ENCODE measurements at regions not wholly inside any gene's neighbourhood (a gene's known extent, or its start where the extent isn't known, plus 50 kb on each side); places are given as distances from the start of the nearest gene placed in this dataset.
"Not testable (repeated sequence)": the region's sequence is repeated elsewhere in the genome, so short reads cannot be mapped to it uniquely, and the experiment has no call there.

DNA sequence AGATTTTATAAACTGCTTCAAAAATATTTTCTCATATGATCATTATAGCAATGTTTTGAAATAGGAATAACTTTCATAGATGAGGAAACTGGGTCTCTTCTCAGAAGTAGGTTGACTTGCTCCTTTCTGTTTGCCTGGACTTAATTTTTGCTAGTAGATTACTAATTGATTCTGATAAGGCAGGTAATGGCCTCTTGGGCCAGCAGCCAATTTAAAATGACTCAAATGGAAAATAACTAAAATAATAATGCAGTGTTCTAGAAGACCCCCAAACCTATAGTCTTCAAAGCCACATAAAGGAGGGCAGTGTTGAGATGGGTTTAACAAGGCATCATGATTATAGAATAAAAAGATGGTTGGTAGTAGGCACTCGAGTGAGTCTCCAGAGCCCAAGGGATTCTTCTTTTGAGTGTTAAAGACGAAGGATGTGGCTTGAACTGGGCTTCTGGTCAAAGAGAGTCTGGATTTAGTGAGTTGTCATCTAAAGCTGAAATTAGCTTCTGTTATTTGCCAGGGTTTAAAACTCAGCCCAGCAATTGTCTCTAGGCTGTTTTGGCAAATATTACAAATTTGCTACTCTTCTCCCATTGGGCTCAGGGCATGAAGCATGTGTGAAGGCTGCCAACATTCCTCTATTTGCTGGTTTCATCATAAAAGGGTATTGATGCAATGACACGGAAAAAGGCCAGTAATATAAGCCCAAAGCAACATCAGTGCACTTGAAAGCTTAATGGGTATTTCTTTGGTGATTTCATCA is 297.1 kb upstream of the MEIS2 start:
- POLR2A ChIA-PET, result no interaction called here
- no peak for ATAC-seq

DNA sequence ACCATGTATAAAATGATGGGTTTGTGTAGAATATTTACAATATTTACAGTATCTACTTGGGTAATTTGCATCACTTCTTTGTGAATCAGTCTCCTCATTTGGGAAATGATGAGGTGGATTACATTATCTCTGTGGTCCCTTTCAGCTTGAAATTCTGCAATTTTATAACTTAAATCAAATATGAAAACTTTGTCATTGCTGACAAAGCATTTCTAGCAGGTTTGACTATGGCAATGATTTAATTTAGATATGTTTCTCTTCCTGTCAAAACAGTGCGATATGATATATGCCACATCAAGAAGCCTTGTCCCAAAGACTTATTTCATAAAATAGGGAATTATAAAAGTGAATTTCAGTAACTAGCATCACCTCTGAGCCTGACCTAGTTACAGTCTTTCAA is 315.8 kb upstream of the MEIS2 start:
- FAIRE-seq (no peak), ATAC-seq (no peak), DNase-seq (ENCODE audit: low read depth in 1 of 2, low spot score in 1 of 2) (no peak)
- CTCF ChIA-PET, result no interaction called here
- no peaks in the 10 kb centered on the region for H3K4me1 ChIP-seq
- no peak overlapping the region for H3K4me3 ChIP-seq
- WGBS (ENCODE audit: missing lambda C conversion rate), result 19% methylated on average over 1 of the region's 1 CpG
- H3K4me2 ChIP-seq, result no peak overlapping the region
- no peaks in the 10 kb centered on the region for H3K9me3 ChIP-seq
- TF ChIP-seq MAFK (IDR thresholded peaks at IDR 0.05; ENCODE audit: partially characterized antibody) (peak; percentile 47), CHD4 (IDR thresholded peaks at IDR 0.05; ENCODE audit: borderline replicate concordance) (no peak)
- no peak overlapping the region for H3K27ac ChIP-seq
- POLR2A ChIA-PET, result no interaction called here

More for the DNA sequence above, 297.1 kb upstream of the MEIS2 start:
- H3K4me2 ChIP-seq, result no peak overlapping the region
- no peaks in the 10 kb centered on the region for H3K9me3 ChIP-seq
- FAIRE-seq, result no peak
- no peaks in the 10 kb centered on the region for H3K4me1 ChIP-seq
- TF ChIP-seq, protein P1, sequence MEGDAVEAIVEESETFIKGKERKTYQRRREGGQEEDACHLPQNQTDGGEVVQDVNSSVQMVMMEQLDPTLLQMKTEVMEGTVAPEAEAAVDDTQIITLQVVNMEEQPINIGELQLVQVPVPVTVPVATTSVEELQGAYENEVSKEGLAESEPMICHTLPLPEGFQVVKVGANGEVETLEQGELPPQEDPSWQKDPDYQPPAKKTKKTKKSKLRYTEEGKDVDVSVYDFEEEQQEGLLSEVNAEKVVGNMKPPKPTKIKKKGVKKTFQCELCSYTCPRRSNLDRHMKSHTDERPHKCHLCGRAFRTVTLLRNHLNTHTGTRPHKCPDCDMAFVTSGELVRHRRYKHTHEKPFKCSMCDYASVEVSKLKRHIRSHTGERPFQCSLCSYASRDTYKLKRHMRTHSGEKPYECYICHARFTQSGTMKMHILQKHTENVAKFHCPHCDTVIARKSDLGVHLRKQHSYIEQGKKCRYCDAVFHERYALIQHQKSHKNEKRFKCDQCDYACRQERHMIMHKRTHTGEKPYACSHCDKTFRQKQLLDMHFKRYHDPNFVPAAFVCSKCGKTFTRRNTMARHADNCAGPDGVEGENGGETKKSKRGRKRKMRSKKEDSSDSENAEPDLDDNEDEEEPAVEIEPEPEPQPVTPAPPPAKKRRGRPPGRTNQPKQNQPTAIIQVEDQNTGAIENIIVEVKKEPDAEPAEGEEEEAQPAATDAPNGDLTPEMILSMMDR (IDR thresholded peaks at IDR 0.05), result no peak
- TF ChIP-seq TFCP2L1 (CRISPR knock-in tag; IDR thresholded peaks at IDR 0.05) (no peak), CHD2 (IDR thresholded peaks at IDR 0.05; ENCODE audit: low read length, partially characterized antibody) (no peak), POLR2AphosphoS2 (conservative IDR thresholded peaks at IDR 0.05; ENCODE audit: low read length) (no peak), FOXS1 (CRISPR knock-in tag; IDR thresholded peaks at IDR 0.05) (no peak), ZNF302 (CRISPR knock-in tag; IDR thresholded peaks at IDR 0.05) (no peak), PHF8 (IDR thresholded peaks at IDR 0.05; ENCODE audit: borderline replicate concordance, low read depth) (no peak), ZC3H11A (IDR thresholded peaks at IDR 0.05) (no peak), SREBF2 (IDR thresholded peaks at IDR 0.05) (no peak)
- TF ChIP-seq, protein P2, sequence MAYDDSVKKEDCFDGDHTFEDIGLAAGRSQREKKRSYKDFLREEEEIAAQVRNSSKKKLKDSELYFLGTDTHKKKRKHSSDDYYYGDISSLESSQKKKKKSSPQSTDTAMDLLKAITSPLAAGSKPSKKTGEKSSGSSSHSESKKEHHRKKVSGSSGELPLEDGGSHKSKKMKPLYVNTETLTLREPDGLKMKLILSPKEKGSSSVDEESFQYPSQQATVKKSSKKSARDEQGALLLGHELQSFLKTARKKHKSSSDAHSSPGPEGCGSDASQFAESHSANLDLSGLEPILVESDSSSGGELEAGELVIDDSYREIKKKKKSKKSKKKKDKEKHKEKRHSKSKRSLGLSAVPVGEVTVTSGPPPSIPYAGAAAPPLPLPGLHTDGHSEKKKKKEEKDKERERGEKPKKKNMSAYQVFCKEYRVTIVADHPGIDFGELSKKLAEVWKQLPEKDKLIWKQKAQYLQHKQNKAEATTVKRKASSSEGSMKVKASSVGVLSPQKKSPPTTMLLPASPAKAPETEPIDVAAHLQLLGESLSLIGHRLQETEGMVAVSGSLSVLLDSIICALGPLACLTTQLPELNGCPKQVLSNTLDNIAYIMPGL (CRISPR knock-in tag; IDR thresholded peaks at IDR 0.05; ENCODE audit: borderline replicate concordance), result no peak
- TF ChIP-seq, protein P3, sequence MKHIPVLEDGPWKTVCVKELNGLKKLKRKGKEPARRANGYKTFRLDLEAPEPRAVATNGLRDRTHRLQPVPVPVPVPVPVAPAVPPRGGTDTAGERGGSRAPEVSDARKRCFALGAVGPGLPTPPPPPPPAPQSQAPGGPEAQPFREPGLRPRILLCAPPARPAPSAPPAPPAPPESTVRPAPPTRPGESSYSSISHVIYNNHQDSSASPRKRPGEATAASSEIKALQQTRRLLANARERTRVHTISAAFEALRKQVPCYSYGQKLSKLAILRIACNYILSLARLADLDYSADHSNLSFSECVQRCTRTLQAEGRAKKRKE (CRISPR knock-in tag; IDR thresholded peaks at IDR 0.05; ENCODE audit: low read depth), result no peak
- no peak for DNase-seq (ENCODE audit: low read depth in 1 of 2, low spot score in 1 of 2)
- CTCF ChIA-PET, result no interaction called here
- no peak overlapping the region for H3K27ac ChIP-seq
- H3K4me3 ChIP-seq, result no peak overlapping the region
- 3% methylated on average over 3 of the region's 3 CpGs for WGBS (ENCODE audit: missing lambda C conversion rate)

DNA sequence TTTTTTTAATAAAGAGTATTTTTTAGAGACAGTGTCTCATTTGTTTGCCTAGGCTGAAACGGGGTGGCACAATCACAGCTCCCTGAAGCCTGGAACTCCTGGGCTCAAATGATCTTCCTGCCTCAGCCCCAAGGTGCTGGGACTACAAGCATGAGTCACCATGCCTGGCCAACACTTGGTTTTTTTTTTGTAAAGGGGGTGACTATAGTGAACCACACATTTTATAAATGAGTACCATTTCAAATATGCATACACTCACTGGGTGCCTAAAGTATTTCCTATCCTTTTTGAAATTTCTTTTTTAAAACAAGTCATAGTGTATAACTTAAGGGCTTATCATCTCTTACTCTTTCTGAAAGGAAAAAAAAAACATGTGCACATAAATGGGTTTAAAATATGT is 325.2 kb upstream of the MEIS2 start:
- ChIA-PET POLR2A (no interaction called here), CTCF (interaction anchor here (0.6 kb wide), 1 partner anchor 8 kb away, joined by 4 read pairs; no protein-coding TSS in a partner anchor)
- FAIRE-seq (no peak), ATAC-seq (no peak), DNase-seq (ENCODE audit: low read depth in 1 of 2, low spot score in 1 of 2) (no peak)
- Histone ChIP-seq H3K4me1 (no peaks in the 10 kb centered on the region), H3K4me3 (no peak overlapping the region), H3K4me2 (no peak overlapping the region), H3K9me3 (no peaks in the 10 kb centered on the region), H3K27ac (no peak overlapping the region)
- WGBS (ENCODE audit: missing lambda C conversion rate), result 6% methylated on average over 1 of the region's 1 CpG
- no peak for TF ChIP-seq EHF (CRISPR knock-in tag; IDR thresholded peaks at IDR 0.05)
- TF ChIP-seq JUNB (IDR thresholded peaks at IDR 0.05), result no peak
- TF ChIP-seq, protein P4, sequence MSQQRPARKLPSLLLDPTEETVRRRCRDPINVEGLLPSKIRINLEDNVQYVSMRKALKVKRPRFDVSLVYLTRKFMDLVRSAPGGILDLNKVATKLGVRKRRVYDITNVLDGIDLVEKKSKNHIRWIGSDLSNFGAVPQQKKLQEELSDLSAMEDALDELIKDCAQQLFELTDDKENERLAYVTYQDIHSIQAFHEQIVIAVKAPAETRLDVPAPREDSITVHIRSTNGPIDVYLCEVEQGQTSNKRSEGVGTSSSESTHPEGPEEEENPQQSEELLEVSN (IDR thresholded peaks at IDR 0.05; ENCODE audit: borderline replicate concordance, low read depth), result no peak

DNA sequence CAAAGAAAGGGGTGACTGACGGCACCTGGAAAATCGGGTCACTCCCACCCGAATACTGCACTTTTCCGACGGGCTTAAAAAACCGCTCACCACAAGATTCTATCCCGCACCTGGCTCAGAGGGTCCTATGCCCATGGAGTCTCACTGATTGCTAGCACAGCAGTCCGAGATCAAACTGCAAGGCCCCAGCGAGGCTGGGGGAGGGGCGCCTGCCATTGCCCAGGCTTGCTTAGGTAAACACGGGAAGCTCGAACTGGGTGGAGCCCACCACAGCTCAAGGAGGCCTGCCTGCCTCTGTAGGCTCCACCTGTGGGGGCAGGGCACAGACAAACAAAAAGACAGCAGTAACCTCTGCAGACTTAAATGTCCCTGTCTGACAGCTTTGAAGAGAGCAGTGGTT is 327.0 kb upstream of the MEIS2 start:
- ATAC-seq; H3K4me1 ChIP-seq; H3K4me3 ChIP-seq; H3K9me3 ChIP-seq; FAIRE-seq; CTCF ChIA-PET; H3K27ac ChIP-seq; POLR2A ChIA-PET; DNase-seq (ENCODE audit: low read depth in 1 of 2, low spot score in 1 of 2); H3K4me2 ChIP-seq: not testable (repeated sequence)
- WGBS (ENCODE audit: missing lambda C conversion rate), result 45% methylated on average over 7 of the region's 12 CpGs

All from A549 (cell line).